GM23248 (cell line): ENCODE measurements at regions not wholly inside any gene's neighbourhood (a gene's known extent, or its start where the extent isn't known, plus 50 kb on each side); places are given as distances from the start of the nearest gene placed in this dataset.

Experiments used
- EZH2 ChIP-seq: fragments of 200-600 bp; sonication (generic); IDR thresholded peaks from 2 replicates; pipeline ENCODE4 v1.6.1; 2018; ENCODE audit warnings: antibody characterized with exemption, mild to moderate bottlenecking; ENCODE audit not compliant: insufficient read depth, poor library complexity, severe bottlenecking
- EZH2phosphoT487 ChIP-seq: fragments of 200-600 bp; sonication (generic); IDR thresholded peaks from 2 replicates; pipeline ENCODE4 v1.6.1; 2018; ENCODE audit warnings: antibody characterized with exemption, moderate library complexity, mild to moderate bottlenecking, low read depth; ENCODE audit not compliant: insufficient read depth

DNA sequence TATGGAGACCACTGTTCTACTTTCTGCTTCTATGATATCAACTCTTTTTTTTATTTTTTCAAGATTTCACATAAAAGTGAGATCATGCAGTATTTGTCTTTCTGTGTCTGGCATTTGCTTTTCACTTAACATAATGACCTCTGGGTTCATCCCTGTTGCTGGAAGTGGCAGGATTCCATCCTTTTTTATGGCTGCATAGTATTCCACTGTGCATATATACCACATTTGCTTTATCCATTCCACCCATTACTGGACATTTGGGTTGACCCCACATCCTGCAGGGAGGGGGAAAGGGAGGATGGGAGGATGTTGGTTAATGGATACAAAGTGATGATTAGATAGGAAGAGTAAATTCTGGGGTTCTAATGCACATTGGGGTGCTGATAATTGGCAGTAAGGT, 80.3 kb upstream of the NPTX2 start:
- TF ChIP-seq EZH2phosphoT487 (no peak), EZH2 (no peak)
